SK-N-DZ (cell line): ENCODE measurements at regions not wholly inside any gene's neighbourhood (a gene's known extent, or its start where the extent isn't known, plus 50 kb on each side); places are given as distances from the start of the nearest gene placed in this dataset.

Experiments
- DNase-seq: peaks from one replicate; pipeline ENCODE4 v3.0.0-alpha.2; 2015; ENCODE audit warnings: low spot score

- DNase-seq = no peak
Observed at GRCh38 chr1:25024615-25025350, 94.7 kb upstream of the RUNX3 start.

DNA sequence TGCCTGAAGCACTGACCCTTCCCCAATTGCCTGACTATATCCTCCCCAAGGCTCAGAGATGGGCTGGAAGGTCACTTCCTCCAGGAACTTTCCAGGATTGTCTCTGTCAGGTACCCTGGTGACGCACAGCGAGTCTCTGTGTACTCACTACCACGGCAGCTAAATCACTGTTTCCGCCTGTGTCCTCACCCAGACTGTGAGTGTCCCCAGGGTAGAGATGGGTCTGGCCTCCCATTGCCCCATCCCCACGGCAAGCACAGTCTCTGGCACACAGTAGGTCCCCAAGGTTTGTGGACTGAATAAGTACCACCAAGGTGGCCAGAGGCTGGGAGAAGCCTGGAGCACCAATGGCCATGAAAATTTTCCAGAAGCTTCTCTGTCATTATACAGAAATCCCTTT, 93.8 kb upstream of the RUNX3 start:
- no peak for DNase-seq

DNA sequence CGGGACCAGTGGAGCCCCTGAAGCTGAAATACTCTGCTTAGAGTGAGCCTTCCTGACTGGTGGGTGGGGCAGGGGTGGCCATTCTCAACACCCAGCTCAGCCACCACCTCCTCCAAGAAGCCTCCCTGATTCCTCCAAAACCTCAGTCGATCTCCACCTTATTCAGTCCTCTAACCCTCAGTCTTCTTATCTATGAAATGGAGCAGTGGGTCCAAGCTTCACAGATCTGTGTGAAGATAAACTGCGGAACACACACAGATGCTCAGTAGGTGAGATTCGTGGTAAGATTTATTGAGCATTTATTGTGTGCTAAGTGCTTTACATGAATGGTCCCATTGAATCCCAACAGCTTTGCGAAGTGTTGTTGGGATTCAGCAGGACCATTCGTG, 93.1 kb upstream of the RUNX3 start:
- DNase-seq = no peak

DNA sequence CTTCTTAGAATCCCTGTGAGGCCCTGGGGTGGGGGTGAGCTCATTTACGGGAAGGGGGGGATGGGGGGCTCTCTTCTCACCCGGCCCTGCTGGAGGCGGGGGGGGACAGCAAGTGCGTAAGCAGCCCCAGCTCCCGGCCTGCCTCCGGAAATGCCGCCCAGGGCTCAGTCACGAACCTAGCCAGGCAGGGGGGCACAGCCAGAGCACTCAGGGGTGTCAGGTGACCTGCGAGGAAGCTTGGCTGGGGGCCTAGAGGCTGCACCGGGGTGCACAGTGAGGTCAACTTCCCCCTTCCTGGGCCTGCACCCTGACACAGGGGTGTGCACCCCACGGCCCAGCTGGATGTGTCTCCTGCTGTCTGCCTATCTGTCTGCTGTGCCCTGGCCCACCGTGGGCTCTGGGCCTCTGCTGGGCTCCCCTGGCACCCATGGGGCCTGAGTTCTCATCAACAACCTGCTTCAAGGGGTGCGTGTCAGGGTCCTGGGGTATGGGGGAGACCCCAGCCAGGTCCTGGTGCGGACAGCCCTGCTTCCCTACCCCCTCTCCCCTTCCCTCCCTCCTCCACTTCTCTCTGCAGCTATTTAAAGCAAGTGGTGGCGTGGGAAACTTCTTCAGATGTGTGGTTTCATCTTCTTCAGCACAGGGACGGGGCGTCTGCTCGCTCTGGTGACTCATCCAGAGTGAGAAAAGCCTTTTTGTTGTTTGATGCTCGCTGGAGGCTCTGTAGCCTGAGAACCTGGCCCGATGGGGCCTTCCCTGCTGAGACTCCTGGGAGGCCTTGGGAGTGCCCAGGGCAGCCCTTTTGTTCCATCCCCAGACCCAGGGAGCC, 92.5 kb upstream of the RUNX3 start:
- no peak for DNase-seq

DNA sequence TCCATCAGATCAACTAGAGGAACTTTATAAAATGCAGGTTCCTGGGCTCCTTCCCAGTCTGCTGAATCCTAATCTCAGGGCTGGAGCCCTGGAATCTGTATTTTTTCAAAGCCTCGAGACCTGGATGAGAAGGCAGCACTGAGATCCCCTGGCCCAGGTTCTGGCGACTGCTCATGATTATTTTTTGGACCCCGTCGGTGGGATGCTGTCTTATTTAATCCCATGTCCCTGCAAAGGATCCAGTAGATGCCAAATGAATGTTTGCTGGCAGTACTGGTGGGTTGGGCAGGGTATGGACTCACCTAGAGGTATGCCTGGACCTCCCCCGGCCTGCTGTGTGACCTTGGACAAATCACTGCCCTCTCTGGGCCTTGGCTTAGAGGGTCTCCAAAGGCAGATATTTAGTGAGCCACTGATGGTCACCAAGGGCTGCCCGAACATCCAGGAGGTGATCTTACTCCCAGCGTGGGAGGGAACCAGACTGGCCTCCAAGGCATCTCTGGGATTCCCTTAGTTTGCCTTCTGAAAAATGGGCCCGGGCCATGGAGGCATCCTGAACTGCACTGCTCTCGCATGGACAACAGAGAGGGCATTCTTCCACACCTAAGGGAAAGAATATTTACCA, 91.6 kb upstream of the RUNX3 start:
- DNase-seq = no peak

GRCh38 chr1:25020851-25021590, 90.9 kb upstream of the RUNX3 start:
- DNase-seq = no peak

DNA sequence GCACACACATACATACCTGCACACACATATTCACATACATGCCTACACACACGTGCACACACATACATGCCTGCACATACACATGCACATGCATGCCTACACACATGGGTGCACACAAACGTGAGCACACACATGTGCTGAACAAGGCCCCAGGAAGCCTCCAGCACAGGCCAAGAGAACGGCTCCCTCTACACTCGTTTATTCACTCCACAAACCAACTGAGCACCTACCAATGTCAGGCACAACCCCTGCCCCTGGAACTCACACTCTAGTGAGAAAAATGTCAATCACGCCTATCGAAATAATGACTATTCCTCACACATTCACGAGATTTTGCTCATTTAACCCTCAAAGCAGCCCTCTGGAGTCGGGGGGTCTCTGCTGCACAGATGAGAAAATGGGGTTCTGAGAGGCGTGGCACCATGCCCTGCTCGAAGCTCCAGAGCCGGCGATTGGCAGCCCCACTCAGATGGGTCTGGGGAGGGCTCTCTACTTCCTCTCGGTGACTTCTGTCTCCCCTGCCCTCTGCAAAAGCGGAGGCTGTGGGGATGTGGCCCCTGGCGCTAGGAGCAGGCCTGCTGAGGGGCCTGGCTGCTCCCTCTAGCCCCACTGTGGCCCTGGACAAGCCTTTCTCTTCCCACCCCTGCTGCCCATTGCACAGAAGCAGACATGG, 90.2 kb upstream of the RUNX3 start:
- DNase-seq = no peak

DNA sequence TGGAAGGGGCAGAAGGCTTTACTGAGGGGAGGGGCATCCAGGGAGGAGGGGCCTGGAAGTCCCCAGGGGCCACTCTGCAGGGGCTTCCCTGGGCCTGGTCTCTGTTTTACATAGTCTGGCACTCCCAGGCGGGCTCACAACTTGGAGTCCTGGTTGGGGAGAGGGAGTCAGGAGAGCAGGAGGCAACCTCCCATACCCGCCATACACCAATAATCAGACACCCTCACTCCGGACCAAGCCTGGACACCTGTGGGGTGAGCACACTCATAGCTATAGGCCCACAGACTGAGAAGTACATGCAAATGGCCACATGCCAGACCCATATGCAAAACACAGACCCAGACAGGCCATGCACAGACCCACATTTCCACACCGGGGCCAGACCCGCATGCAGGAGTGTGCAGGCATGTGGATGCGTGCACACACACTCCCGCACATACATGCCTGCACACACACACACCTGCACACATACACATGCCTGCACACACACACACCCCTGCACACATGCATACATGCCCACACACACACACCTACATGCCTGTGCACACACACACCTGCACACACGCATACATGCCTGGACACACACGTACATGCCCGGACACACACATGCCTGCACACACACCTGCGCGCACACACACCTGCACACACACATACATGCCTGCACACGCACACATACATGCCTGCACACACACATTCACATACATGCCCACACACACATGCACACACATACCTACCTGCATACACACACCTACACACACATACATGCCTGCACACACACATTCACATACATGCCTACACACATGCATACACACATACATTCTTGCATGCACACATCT, 89.5 kb upstream of the RUNX3 start:
- no peak for DNase-seq

- no peak for DNase-seq
Observed at GRCh38 chr1:25018943-25019336, 88.9 kb upstream of the RUNX3 start.

GRCh38 chr1:25018110-25018735, 88.1 kb upstream of the RUNX3 start:
- DNase-seq = no peak

DNA sequence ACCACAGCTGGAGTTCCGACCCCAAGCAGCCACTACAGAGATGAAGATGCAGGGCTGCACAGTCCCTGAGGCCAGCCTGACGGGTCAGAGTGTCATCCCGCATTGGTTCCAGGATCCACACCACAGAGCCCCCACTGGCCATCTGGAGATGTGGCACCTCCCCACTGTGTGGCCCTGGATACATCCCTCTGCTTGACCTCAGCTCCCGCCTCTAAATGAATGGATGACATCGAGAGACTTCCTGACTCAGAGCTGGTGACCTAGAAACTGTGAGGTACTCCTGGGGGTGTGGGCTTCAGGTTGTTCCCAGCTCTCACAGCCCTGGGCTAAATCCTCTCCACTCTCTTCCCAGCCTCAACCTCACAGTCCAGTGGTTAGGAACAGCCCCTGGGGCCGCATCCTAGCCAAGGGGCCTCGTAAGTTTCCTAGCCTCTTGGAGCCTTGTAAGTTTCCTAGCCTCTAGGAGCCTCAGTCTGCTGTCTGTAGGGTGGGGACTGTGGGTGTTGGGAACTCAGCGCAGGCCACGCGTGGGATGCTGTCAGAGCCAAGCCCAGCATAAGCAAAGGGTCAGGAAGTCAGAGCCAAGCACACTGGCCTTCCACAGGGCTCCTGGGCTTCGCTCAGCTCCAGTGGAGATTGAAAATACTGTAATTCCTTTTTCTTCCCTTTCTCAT, 87.5 kb upstream of the RUNX3 start:
- no peak for DNase-seq

- no peak for DNase-seq
Observed at GRCh38 chr1:25012966-25013962, 83.2 kb upstream of the RUNX3 start.

- DNase-seq = no peak
Observed at GRCh38 chr1:25011943-25012638, 82.0 kb upstream of the RUNX3 start.

DNA sequence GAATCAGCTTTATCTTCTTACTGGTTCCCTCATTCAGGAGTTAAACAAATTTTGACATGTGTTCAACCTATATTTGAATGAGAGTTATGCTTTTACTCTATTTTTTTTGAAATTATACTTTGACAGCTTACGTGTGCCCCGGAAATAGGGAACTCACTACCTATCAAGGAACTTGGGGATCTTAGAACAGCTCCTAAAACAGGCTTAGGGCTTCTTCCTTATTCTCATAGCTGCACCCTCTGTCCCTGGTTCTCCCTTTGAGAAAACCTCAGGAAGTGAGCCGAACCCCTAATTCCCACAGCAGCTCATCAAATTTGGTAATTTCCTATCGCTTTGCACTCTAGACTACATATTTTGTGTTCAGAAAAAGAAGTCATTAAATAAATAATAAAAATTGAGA, 81.2 kb upstream of the RUNX3 start:
- no peak for DNase-seq

DNA sequence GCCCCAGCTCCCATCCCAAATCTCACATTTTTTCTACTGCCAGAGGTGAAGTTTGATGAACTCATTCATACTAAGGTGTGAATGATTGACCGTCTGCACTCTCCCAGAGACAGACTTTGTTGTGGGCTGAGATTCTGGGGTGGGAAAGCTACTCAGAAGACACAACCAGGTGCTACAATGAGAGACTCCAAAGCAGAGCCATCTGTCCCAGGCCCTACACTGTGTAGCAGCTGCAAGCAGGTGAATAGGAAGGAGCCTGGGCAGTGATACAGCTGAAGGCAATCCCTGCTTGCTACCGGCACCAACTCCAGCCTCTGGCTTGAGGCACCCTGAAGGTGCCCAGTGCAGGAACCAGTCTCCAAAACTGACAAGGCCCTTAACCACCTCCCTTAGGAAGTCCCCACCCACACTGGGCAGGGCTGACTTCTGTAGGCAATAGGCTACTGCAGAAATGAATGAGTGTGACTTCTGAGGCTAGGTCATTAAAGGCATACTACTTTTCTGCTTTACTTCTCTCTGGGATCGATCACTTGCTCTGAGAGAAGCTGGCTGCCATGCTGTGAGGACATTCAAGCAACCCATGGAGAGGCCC, 79.7 kb upstream of the RUNX3 start:
- DNase-seq = no peak

GRCh38 chr1:25008192-25008485, 78.1 kb upstream of the RUNX3 start:
- no peak for DNase-seq
